ENCODE measurements at regions not wholly inside any gene's neighbourhood (a gene's known extent, or its start where the extent isn't known, plus 50 kb on each side); places are given as distances from the start of the nearest gene placed in this dataset.

- H3K4me1 ChIP-seq: no peaks in the 10 kb centered on the region
- no peak overlapping the region for H3K4me2 ChIP-seq
- H3K9me3 ChIP-seq: no peaks in the 10 kb centered on the region
- H3K4me3 ChIP-seq: no peak overlapping the region
- TF ChIP-seq JUN (IDR thresholded peaks at IDR 0.05) (no peak), EHMT2 (IDR thresholded peaks at IDR 0.05; ENCODE audit: low read depth) (no peak), CHD4 (IDR thresholded peaks at IDR 0.05; ENCODE audit: borderline replicate concordance) (no peak), POLR2AphosphoS2 (conservative IDR thresholded peaks at IDR 0.05; ENCODE audit: low read length) (no peak), POLR2A (IDR thresholded peaks at IDR 0.05; ENCODE audit: low read length) (no peak)
- ChIA-PET CTCF (no interaction called here), POLR2A (interaction anchor here (0.6 kb wide), 1 partner anchor 1150 kb away, joined by 4 read pairs; no protein-coding TSS in a partner anchor)
- no peak for DNase-seq (ENCODE audit: low read depth in 1 of 2, low spot score in 1 of 2)
- 1% methylated on average over 2 of the region's 2 CpGs for WGBS (ENCODE audit: missing lambda C conversion rate)
- FAIRE-seq: no peak
- ATAC-seq: no peak
- H3K27ac ChIP-seq: no peak overlapping the region
Measured at GRCh38 chr10:83941189-83941588, 198.1 kb upstream of the GHITM start.

DNA sequence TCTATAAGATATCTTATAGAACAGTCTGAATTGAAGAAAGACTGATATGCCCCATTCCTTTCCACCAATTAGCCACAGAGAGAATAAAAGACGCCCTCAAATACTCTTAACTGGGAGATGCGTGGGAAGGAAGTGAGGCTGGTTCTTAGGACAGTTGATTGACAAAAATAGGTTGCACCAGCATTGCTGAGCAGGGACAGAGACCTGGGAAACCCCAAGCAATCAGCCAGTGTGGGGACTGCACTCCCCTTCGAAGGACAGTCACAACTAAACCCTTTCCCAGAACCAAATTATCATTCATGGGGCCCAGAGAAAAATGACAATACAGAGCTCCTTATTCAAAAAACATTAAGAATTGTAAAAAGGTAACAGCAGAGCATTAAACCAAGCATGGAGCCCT, 196.9 kb upstream of the GHITM start:
- H3K4me2 ChIP-seq: no peak overlapping the region
- ATAC-seq: no peak
- H3K4me1 ChIP-seq: no peaks in the 10 kb centered on the region
- no peaks in the 10 kb centered on the region for H3K9me3 ChIP-seq
- CTCF ChIA-PET: no interaction called here
- no peak for DNase-seq (ENCODE audit: low read depth in 1 of 2, low spot score in 1 of 2)
- no peak for FAIRE-seq
- POLR2A ChIA-PET: no interaction called here
- H3K4me3 ChIP-seq: no peak overlapping the region
- 0% methylated on average over 3 of the region's 3 CpGs for WGBS (ENCODE audit: missing lambda C conversion rate)
- TF ChIP-seq, protein P1, sequence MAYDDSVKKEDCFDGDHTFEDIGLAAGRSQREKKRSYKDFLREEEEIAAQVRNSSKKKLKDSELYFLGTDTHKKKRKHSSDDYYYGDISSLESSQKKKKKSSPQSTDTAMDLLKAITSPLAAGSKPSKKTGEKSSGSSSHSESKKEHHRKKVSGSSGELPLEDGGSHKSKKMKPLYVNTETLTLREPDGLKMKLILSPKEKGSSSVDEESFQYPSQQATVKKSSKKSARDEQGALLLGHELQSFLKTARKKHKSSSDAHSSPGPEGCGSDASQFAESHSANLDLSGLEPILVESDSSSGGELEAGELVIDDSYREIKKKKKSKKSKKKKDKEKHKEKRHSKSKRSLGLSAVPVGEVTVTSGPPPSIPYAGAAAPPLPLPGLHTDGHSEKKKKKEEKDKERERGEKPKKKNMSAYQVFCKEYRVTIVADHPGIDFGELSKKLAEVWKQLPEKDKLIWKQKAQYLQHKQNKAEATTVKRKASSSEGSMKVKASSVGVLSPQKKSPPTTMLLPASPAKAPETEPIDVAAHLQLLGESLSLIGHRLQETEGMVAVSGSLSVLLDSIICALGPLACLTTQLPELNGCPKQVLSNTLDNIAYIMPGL (CRISPR knock-in tag; IDR thresholded peaks at IDR 0.05; ENCODE audit: borderline replicate concordance): no peak
- TF ChIP-seq PBX3 (IDR thresholded peaks at IDR 0.05) (no peak), MAZ (IDR thresholded peaks at IDR 0.05; ENCODE audit: borderline replicate concordance, low read depth, low read length) (no peak)
- TF ChIP-seq, protein P2, sequence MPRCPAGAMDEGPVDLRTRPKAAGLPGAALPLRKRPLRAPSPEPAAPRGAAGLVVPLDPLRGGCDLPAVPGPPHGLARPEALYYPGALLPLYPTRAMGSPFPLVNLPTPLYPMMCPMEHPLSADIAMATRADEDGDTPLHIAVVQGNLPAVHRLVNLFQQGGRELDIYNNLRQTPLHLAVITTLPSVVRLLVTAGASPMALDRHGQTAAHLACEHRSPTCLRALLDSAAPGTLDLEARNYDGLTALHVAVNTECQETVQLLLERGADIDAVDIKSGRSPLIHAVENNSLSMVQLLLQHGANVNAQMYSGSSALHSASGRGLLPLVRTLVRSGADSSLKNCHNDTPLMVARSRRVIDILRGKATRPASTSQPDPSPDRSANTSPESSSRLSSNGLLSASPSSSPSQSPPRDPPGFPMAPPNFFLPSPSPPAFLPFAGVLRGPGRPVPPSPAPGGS (IDR thresholded peaks at IDR 0.05): no peak
- no peak overlapping the region for H3K27ac ChIP-seq

DNA sequence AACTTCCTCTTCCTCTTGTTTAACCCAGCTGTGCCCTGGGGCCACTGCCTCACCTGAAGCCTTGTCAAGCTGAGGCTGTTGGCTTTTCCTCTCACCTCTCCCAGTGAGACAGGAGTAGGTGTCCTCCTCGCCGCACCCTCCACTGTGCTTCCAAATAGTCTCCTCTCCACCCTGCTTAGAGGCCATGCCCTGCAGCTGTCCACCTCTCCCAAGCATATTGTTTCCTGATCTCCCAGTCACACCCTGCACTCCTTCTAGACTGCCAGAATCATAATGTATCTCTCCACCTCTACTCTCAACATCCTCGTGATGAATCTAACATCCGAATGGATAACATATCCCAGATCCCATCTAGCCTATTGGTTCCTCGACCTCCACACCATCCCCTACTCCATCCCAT, 196.3 kb upstream of the GHITM start:
- POLR2A ChIA-PET: no interaction called here
- no peak overlapping the region for H3K4me2 ChIP-seq
- TF ChIP-seq TFCP2L1 (CRISPR knock-in tag; IDR thresholded peaks at IDR 0.05) (no peak), HDAC2 (IDR thresholded peaks at IDR 0.05) (no peak), JUN (IDR thresholded peaks at IDR 0.05) (no peak), CHD2 (IDR thresholded peaks at IDR 0.05; ENCODE audit: low read length, partially characterized antibody) (no peak), FOSB (CRISPR knock-in tag; IDR thresholded peaks at IDR 0.05) (no peak), RFX5 (IDR thresholded peaks at IDR 0.05) (no peak), EHMT2 (IDR thresholded peaks at IDR 0.05; ENCODE audit: low read depth) (no peak), SMC3 (IDR thresholded peaks at IDR 0.05) (no peak), KDM1A (IDR thresholded peaks at IDR 0.05; ENCODE audit: low read depth) (no peak), RNF2 (IDR thresholded peaks at IDR 0.05; ENCODE audit: borderline replicate concordance, low read depth) (no peak), ATOH8 (CRISPR knock-in tag; IDR thresholded peaks at IDR 0.05; ENCODE audit: low read depth) (no peak)
- TF ChIP-seq, protein P3, sequence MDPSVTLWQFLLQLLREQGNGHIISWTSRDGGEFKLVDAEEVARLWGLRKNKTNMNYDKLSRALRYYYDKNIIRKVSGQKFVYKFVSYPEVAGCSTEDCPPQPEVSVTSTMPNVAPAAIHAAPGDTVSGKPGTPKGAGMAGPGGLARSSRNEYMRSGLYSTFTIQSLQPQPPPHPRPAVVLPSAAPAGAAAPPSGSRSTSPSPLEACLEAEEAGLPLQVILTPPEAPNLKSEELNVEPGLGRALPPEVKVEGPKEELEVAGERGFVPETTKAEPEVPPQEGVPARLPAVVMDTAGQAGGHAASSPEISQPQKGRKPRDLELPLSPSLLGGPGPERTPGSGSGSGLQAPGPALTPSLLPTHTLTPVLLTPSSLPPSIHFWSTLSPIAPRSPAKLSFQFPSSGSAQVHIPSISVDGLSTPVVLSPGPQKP (IDR thresholded peaks at IDR 0.05; ENCODE audit: low read depth, low read length): no peak
- TF ChIP-seq, protein P4, sequence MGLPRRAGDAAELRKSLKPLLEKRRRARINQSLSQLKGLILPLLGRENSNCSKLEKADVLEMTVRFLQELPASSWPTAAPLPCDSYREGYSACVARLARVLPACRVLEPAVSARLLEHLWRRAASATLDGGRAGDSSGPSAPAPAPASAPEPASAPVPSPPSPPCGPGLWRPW (IDR thresholded peaks at IDR 0.05): no peak
- no peak for ATAC-seq
- H3K27ac ChIP-seq: no peak overlapping the region
- DNase-seq (ENCODE audit: low read depth in 1 of 2, low spot score in 1 of 2): no peak
- no peaks in the 10 kb centered on the region for H3K9me3 ChIP-seq
- CTCF ChIA-PET: no interaction called here
- no peak overlapping the region for H3K4me3 ChIP-seq
- WGBS (ENCODE audit: missing lambda C conversion rate): 15% methylated on average over 5 of the region's 5 CpGs
- no peak for FAIRE-seq
- no peaks in the 10 kb centered on the region for H3K4me1 ChIP-seq

Measured in A549 (cell line).